Glutamatergic neuron (in vitro differentiated cells): ENCODE measurements at regions not wholly inside any gene's neighbourhood (a gene's known extent, or its start where the extent isn't known, plus 50 kb on each side); places are given as distances from the start of the nearest gene placed in this dataset.

Experiments used
- DNase-seq: peaks from one replicate; pipeline ENCODE4 v3.0.0; 2022
- H3K27ac Mint-ChIP-seq: one replicate; pipeline ENCODE4 v1.8.0; 2020; ENCODE audit warnings: mild to moderate bottlenecking, mixed read lengths, inconsistent platforms; ENCODE audit not compliant: unreplicated experiment
- H3K27me3 Mint-ChIP-seq: one replicate; pipeline ENCODE4 v1.8.0; 2020; ENCODE audit warnings: mild to moderate bottlenecking, moderate library complexity, mixed read lengths, inconsistent platforms; ENCODE audit not compliant: unreplicated experiment
- H3K36me3 Mint-ChIP-seq: one replicate; pipeline ENCODE4 v1.8.0; 2020; ENCODE audit warnings: mild to moderate bottlenecking, mixed read lengths, inconsistent platforms; ENCODE audit not compliant: unreplicated experiment
- H3K4me1 Mint-ChIP-seq: one replicate; pipeline ENCODE4 v1.8.0; 2020; ENCODE audit warnings: mild to moderate bottlenecking, low read depth, mixed read lengths, inconsistent platforms; ENCODE audit not compliant: unreplicated experiment
- H3K4me3 Mint-ChIP-seq: one replicate; pipeline ENCODE4 v1.8.0; 2020; ENCODE audit warnings: mild to moderate bottlenecking, mixed read lengths, inconsistent platforms; ENCODE audit not compliant: unreplicated experiment
- H3K9me3 Mint-ChIP-seq: one replicate; pipeline ENCODE4 v1.8.0; 2020; ENCODE audit warnings: mild to moderate bottlenecking, moderate library complexity, mixed read lengths, inconsistent platforms; ENCODE audit not compliant: unreplicated experiment
- CTCF ChIP-seq: fragments of 200-600 bp; sonication (generic); IDR thresholded peaks from one replicate; pipeline ENCODE4 v1.5.0; 2021; ENCODE audit not compliant: partially characterized antibody, unreplicated experiment

GRCh38 chr5:124114911-124115310 is 602.9 kb downstream of the CSNK1G3 start:
- H3K9me3 Mint-ChIP-seq = peaks cover 2% of the 10 kb centered on the region
- no peaks in the 10 kb centered on the region for H3K36me3 Mint-ChIP-seq
- no peak for DNase-seq
- no peak overlapping the region for H3K27ac Mint-ChIP-seq
- TF ChIP-seq CTCF = no peak
- H3K27me3 Mint-ChIP-seq = no peaks in the 10 kb centered on the region
- no peak overlapping the region for H3K4me3 Mint-ChIP-seq
- H3K4me1 Mint-ChIP-seq = peaks cover 11% of the 10 kb centered on the region

- no peaks in the 10 kb centered on the region for H3K27me3 Mint-ChIP-seq
- peaks cover 9% of the 10 kb centered on the region for H3K4me1 Mint-ChIP-seq
- H3K36me3 Mint-ChIP-seq = no peaks in the 10 kb centered on the region
- TF ChIP-seq CTCF = no peak
- no peak for DNase-seq
- H3K27ac Mint-ChIP-seq = no peak overlapping the region
- H3K9me3 Mint-ChIP-seq = no peaks in the 10 kb centered on the region
- no peak overlapping the region for H3K4me3 Mint-ChIP-seq
Observed at GRCh38 chr5:124111886-124112285, 599.9 kb downstream of the CSNK1G3 start.

GRCh38 chr5:124110942-124111341 is 599.0 kb downstream of the CSNK1G3 start:
- H3K27me3 Mint-ChIP-seq = no peaks in the 10 kb centered on the region
- DNase-seq = no peak
- no peak for TF ChIP-seq CTCF
- no peak overlapping the region for H3K4me3 Mint-ChIP-seq
- no peaks in the 10 kb centered on the region for H3K9me3 Mint-ChIP-seq
- H3K4me1 Mint-ChIP-seq = peaks cover 8% of the 10 kb centered on the region
- H3K36me3 Mint-ChIP-seq = no peaks in the 10 kb centered on the region
- no peak overlapping the region for H3K27ac Mint-ChIP-seq

GRCh38 chr5:124105326-124105725 is 593.3 kb downstream of the CSNK1G3 start:
- H3K36me3 Mint-ChIP-seq = peaks cover 5% of the 10 kb centered on the region
- H3K4me3 Mint-ChIP-seq = no peak overlapping the region
- H3K27me3 Mint-ChIP-seq = peaks cover 3% of the 10 kb centered on the region
- H3K27ac Mint-ChIP-seq = no peak overlapping the region
- no peak for TF ChIP-seq CTCF
- DNase-seq = no peak
- H3K4me1 Mint-ChIP-seq = peaks cover 20% of the 10 kb centered on the region
- H3K9me3 Mint-ChIP-seq = peaks cover 6% of the 10 kb centered on the region

- Mint-ChIP-seq H3K4me3 (no peak overlapping the region), H3K27me3 (peaks cover 3% of the 10 kb centered on the region), H3K4me1 (peaks cover 20% of the 10 kb centered on the region), H3K27ac (peak overlapping the region; percentile 35), H3K9me3 (peaks cover 6% of the 10 kb centered on the region), H3K36me3 (peaks cover 5% of the 10 kb centered on the region)
- no peak for TF ChIP-seq CTCF
- DNase-seq = no peak
Observed at GRCh38 chr5:124104821-124105220, 592.8 kb downstream of the CSNK1G3 start.
